ENCODE measurements at regions not wholly inside any gene's neighbourhood (a gene's known extent, or its start where the extent isn't known, plus 50 kb on each side); places are given as distances from the start of the nearest gene placed in this dataset.

GRCh38 chr13:58144616-58145015 is 513.1 kb downstream of the PCDH17 start:
- no peak for DNase-seq
- WGBS, 3 donors = 88% methylated on average over 12 of the region's 12 CpGs
- H3K9me3 ChIP-seq = no peaks in the 10 kb centered on the region
- no peaks in the 10 kb centered on the region for H3K36me3 ChIP-seq
- H3K4me3 ChIP-seq = no peak overlapping the region
- no peaks in the 10 kb centered on the region for H3K4me1 ChIP-seq (ENCODE audit: insufficient read depth)
- H3K27ac ChIP-seq = no peak overlapping the region
- TF ChIP-seq POLR2A (IDR thresholded peaks at IDR 0.05) = no peak
- no peak for TF ChIP-seq EP300 (IDR thresholded peaks at IDR 0.05)
- no peak for TF ChIP-seq CTCF (IDR thresholded peaks at IDR 0.05)
- no peaks in the 10 kb centered on the region for H3K27me3 ChIP-seq
- intact Hi-C loops (cut with DNase I) = no loop called here

- DNase-seq = no peak
- Histone ChIP-seq H3K27me3 (no peaks in the 10 kb centered on the region), H3K4me3 (no peak overlapping the region), H3K27ac (no peak overlapping the region), H3K36me3 (no peaks in the 10 kb centered on the region), H3K9me3 (no peaks in the 10 kb centered on the region), H3K4me1 (ENCODE audit: insufficient read depth) (no peaks in the 10 kb centered on the region)
- TF ChIP-seq POLR2A (IDR thresholded peaks at IDR 0.05) (no peak), CTCF (IDR thresholded peaks at IDR 0.05) (no peak), EP300 (IDR thresholded peaks at IDR 0.05) (no peak)
- intact Hi-C loops (cut with DNase I) = no loop called here
- 60 to 66% (median 62%) methylated on average over 2 of the region's 2 CpGs for WGBS, 3 donors
Observed at GRCh38 chr13:58151452-58151851, 519.9 kb downstream of the PCDH17 start.

DNA sequence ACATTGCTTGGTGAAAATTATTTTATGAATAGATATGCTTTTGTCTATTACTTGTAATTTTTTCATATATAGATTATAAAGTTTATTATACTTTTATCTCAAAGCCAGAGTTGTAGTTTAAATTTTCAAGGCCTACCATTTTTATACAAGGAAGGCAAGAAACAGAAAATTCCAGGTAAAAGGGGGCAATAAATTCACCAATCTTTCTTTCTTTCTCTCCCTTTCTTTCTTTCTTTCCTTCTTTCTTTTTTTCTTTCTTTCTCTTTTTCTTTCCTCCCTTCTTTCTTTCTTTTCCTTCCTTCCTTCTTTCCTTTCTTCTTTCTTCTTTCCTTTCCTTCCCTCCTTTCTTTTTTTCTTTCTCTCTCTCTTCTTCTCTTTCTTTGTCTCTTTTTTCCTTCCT is 529.4 kb downstream of the PCDH17 start:
- Histone ChIP-seq H3K4me1 (ENCODE audit: insufficient read depth) (no peaks in the 10 kb centered on the region), H3K4me3 (no peak overlapping the region), H3K36me3 (no peaks in the 10 kb centered on the region), H3K9me3 (no peaks in the 10 kb centered on the region), H3K27ac (no peak overlapping the region), H3K27me3 (no peaks in the 10 kb centered on the region)
- no peak for DNase-seq
- no peak for TF ChIP-seq EP300 (IDR thresholded peaks at IDR 0.05)
- TF ChIP-seq CTCF (IDR thresholded peaks at IDR 0.05) = no peak
- TF ChIP-seq POLR2A (IDR thresholded peaks at IDR 0.05) = no peak
- intact Hi-C loops (cut with DNase I) = no loop called here

GRCh38 chr13:58165617-58166016 is 534.1 kb downstream of the PCDH17 start:
- no peak for DNase-seq
- Histone ChIP-seq H3K27ac (no peak overlapping the region), H3K4me1 (ENCODE audit: insufficient read depth) (no peaks in the 10 kb centered on the region), H3K27me3 (peaks cover 2% of the 10 kb centered on the region), H3K4me3 (no peak overlapping the region), H3K9me3 (no peaks in the 10 kb centered on the region), H3K36me3 (no peaks in the 10 kb centered on the region)
- TF ChIP-seq CTCF (IDR thresholded peaks at IDR 0.05) (no peak), EP300 (IDR thresholded peaks at IDR 0.05) (no peak), POLR2A (IDR thresholded peaks at IDR 0.05) (no peak)
- 60 to 75% (median 64%) methylated on average over 4 of the region's 4 CpGs for WGBS, 3 donors
- intact Hi-C loops (cut with DNase I) = no loop called here

DNA sequence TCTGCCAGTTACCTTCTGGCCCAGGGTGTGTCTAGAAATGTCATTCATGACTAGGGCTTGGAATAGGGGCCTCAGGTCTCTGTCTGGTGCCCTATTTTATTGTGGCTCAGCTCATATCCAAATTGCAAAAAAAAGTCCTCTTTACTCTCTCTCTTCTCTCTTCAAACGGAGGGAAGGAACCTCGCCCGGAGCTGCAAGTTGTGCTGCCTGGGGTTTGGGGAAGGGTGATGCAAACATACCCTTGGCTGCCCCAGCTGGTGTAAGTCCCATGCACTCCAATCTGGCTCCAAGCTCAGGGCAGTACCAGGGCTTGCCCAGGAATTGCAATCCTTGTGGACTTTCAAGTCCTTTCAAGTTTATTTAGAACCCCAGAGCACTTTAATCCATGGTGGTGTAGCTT is 549.6 kb downstream of the PCDH17 start:
- Histone ChIP-seq H3K27me3 (no peaks in the 10 kb centered on the region), H3K27ac (no peak overlapping the region), H3K9me3 (no peaks in the 10 kb centered on the region), H3K36me3 (no peaks in the 10 kb centered on the region), H3K4me3 (no peak overlapping the region), H3K4me1 (ENCODE audit: insufficient read depth) (no peaks in the 10 kb centered on the region)
- WGBS, 3 donors = 92 to 97% (median 93%) methylated on average over 3 of the region's 3 CpGs
- DNase-seq = no peak
- intact Hi-C loops (cut with DNase I) = no loop called here
- TF ChIP-seq CTCF (IDR thresholded peaks at IDR 0.05) (no peak), EP300 (IDR thresholded peaks at IDR 0.05) (no peak), POLR2A (IDR thresholded peaks at IDR 0.05) (no peak)
